SK-N-SH treated with all-trans-retinoic acid at 6 μM for 48 hours (cell line): ENCODE measurements at regions not wholly inside any gene's neighbourhood (a gene's known extent, or its start where the extent isn't known, plus 50 kb on each side); places are given as distances from the start of the nearest gene placed in this dataset.

Source experiments
- CSDC2 ChIP-seq: fragments of 250-450 bp; sonication (Bioruptor Pico); IDR thresholded peaks from 2 replicates; pipeline ENCODE4 v1.5.0; 2020; ENCODE audit warnings: mild to moderate bottlenecking, moderate library complexity
- PATZ1 ChIP-seq: fragments of 250-450 bp; sonication (Bioruptor Pico); IDR thresholded peaks from 2 replicates; pipeline ENCODE4 v1.8.0; 2020; ENCODE audit warnings: mild to moderate bottlenecking, moderate library complexity, borderline replicate concordance
- TCF4 ChIP-seq: fragments of 250-450 bp; sonication (Bioruptor Pico); IDR thresholded peaks from 2 replicates; pipeline ENCODE4 v1.8.0; 2021; ENCODE audit warnings: mild to moderate bottlenecking, moderate library complexity, borderline replicate concordance
- TOX ChIP-seq: fragments of 250-450 bp; sonication (Bioruptor Pico); IDR thresholded peaks from 2 replicates; pipeline ENCODE4 v1.8.0; 2021; ENCODE audit warnings: mild to moderate bottlenecking, moderate library complexity, borderline replicate concordance
- ZFP3 ChIP-seq: fragments of 250-450 bp; sonication (Bioruptor Pico); IDR thresholded peaks from 2 replicates; pipeline ENCODE4 v1.5.0; 2020; ENCODE audit warnings: mild to moderate bottlenecking, moderate library complexity
- ZNF565 ChIP-seq: fragments of 450-650 bp; formaldehyde crosslinking; conservative IDR thresholded peaks from 2 replicates; pipeline ENCODE4 v1.5.0; 2020; ENCODE audit warnings: low read depth, mild to moderate bottlenecking, moderate library complexity
- ZNF70 ChIP-seq: fragments of 450-650 bp; formaldehyde crosslinking; IDR thresholded peaks from 2 replicates; pipeline ENCODE4 v1.5.0; 2020; ENCODE audit warnings: mild to moderate bottlenecking, moderate library complexity
- ZNF8 ChIP-seq: fragments of 450-650 bp; formaldehyde crosslinking; IDR thresholded peaks from 2 replicates; pipeline ENCODE4 v1.5.0; 2020; ENCODE audit warnings: mild to moderate bottlenecking, moderate library complexity

DNA sequence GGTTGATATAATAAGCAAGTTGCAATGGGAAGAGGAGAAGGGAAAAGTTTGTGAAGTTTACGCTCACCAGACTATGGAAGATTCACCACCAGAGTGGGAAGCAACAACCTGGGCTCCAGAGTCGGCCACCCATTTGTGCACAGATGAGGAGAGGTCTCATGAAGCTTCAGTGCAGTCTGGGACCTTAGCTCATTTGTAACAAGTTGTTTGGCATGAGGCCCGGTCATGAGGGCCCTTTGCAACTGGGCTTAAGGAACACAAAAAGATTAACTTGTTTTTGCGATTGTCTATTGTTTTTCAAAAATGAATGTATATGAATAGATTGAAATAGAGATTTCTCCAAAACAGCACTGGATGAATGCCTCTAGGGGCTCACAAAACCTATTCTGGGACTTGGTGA, 94.2 kb downstream of the ZNF737 start:
- TF ChIP-seq ZNF565 (CRISPR knock-in tag) = no peak
- TF ChIP-seq TCF4 (CRISPR knock-in tag) = no peak
- TF ChIP-seq ZFP3 (CRISPR knock-in tag) = no peak
- no peak for TF ChIP-seq ZNF8 (CRISPR knock-in tag)
- no peak for TF ChIP-seq CSDC2 (CRISPR knock-in tag)
- TF ChIP-seq PATZ1 (CRISPR knock-in tag) = no peak
- TF ChIP-seq TOX (CRISPR knock-in tag) = no peak
- TF ChIP-seq ZNF70 (CRISPR knock-in tag) = no peak
